GM12864 (cell line): ENCODE measurements at regions not wholly inside any gene's neighbourhood (a gene's known extent, or its start where the extent isn't known, plus 50 kb on each side); places are given as distances from the start of the nearest gene placed in this dataset.
"Not testable (repeated sequence)": the region's sequence is repeated elsewhere in the genome, so short reads cannot be mapped to it uniquely, and the experiment has no call there.

Experiments used
- DNase-seq: peaks from one replicate; pipeline ENCODE4 v3.0.0-alpha.2; 2011; ENCODE audit warnings: low read depth
- H3K4me3 ChIP-seq: 2 replicates; pipeline ENCODE4 v1.5.1; 2011; ENCODE audit warnings: mild to moderate bottlenecking, low read depth, low read length, control low read depth
- CTCF ChIP-seq: IDR thresholded peaks from 2 replicates; pipeline ENCODE4 v1.5.1; 2011; ENCODE audit warnings: low read depth, mild to moderate bottlenecking, moderate library complexity, low read length, control low read depth, inconsistent platforms; ENCODE audit errors: missing control alignments

- no peak overlapping the region for H3K4me3 ChIP-seq
- TF ChIP-seq CTCF: no peak
- DNase-seq: no peak
These were observed 54.3 kb upstream of the LRCH1 start for GRCh38 chr13:46498650-46499049.

- no peak for DNase-seq
- no peak for TF ChIP-seq CTCF
These were observed 56.9 kb upstream of the LRCH1 start for GRCh38 chr13:46496086-46496485.

GRCh38 chr13:46495651-46496050 is 57.3 kb upstream of the LRCH1 start:
- H3K4me3 ChIP-seq: no peak overlapping the region
- no peak for DNase-seq
- no peak for TF ChIP-seq CTCF

More at GRCh38 chr13:46496086-46496485, 56.9 kb upstream of the LRCH1 start:
- H3K4me3 ChIP-seq: no peak overlapping the region

- DNase-seq: no peak
- H3K4me3 ChIP-seq: no peak overlapping the region
- TF ChIP-seq CTCF: no peak
These were observed 57.9 kb upstream of the LRCH1 start for GRCh38 chr13:46495066-46495465.

- H3K4me3 ChIP-seq: no peak overlapping the region
- peak; percentile 58 for TF ChIP-seq CTCF
- peak; percentile 7 for DNase-seq
These were observed 60.0 kb upstream of the LRCH1 start for GRCh38 chr13:46492946-46493345.

GRCh38 chr13:46491641-46492040 is 61.3 kb upstream of the LRCH1 start:
- no peak for DNase-seq
- no peak for TF ChIP-seq CTCF
- H3K4me3 ChIP-seq: no peak overlapping the region

GRCh38 chr13:46490713-46491112 is 62.3 kb upstream of the LRCH1 start:
- not testable (repeated sequence) for DNase-seq, H3K4me3 ChIP-seq

- H3K4me3 ChIP-seq: no peak overlapping the region
- no peak for DNase-seq
- TF ChIP-seq CTCF: no peak
These were observed 62.8 kb upstream of the LRCH1 start for GRCh38 chr13:46490129-46490528.
